ENCODE measurements at regions not wholly inside any gene's neighbourhood (a gene's known extent, or its start where the extent isn't known, plus 50 kb on each side); places are given as distances from the start of the nearest gene placed in this dataset.
A peak's percentile ranks its signal among the peaks of the same experiment; 100 is the strongest.
"Not testable (repeated sequence)": the region's sequence is repeated elsewhere in the genome, so short reads cannot be mapped to it uniquely, and the experiment has no call there.

- H3K4me1 ChIP-seq (ENCODE audit: control insufficient read depth, insufficient read depth, low read length), result no peaks in the 10 kb centered on the region
- POLR2A ChIA-PET, result interaction anchor here (0.6 to 2.3 kb wide), 3 partner anchors 17 to 349 kb away, joined by 4 to 19 read pairs (median 5); no protein-coding TSS in a partner anchor
Observed at GRCh38 chr9:97220894-97221477, 86.5 kb upstream of the CCDC180 start.

GRCh38 chr9:97220396-97220795, 87.1 kb upstream of the CCDC180 start:
- H3K36me3 ChIP-seq (ENCODE audit: control insufficient read depth in 2 of 2, insufficient read depth in 1 of 2, low read length in 2 of 2); H3K27ac ChIP-seq (ENCODE audit: extremely low read depth, low read depth, low read length); H3K4me1 ChIP-seq (ENCODE audit: control insufficient read depth, insufficient read depth, low read length); H3K4me3 ChIP-seq (ENCODE audit: low read depth, low read length); POLR2A ChIA-PET; H3K9me3 ChIP-seq (ENCODE audit: control insufficient read depth, insufficient read depth, low read depth, low read length): not testable (repeated sequence)
- CTCF ChIA-PET, result interaction anchor here (0.7 kb wide), 1 partner anchor 1722 kb away, joined by 3 read pairs; no protein-coding TSS in a partner anchor

More at GRCh38 chr9:97220894-97221477, 86.5 kb upstream of the CCDC180 start:
- CTCF ChIA-PET, result interaction anchor here (0.7 to 0.8 kb wide), 2 partner anchors 366 to 1723 kb away, joined by 3 read pairs; partner anchors contain the start of gene ZNF782
- peak overlapping the region; percentile 53; the same call in 1 of the 2 replicates for H3K27ac ChIP-seq (ENCODE audit: extremely low read depth, low read depth, low read length)
- H3K4me3 ChIP-seq (ENCODE audit: low read depth, low read length), result peak overlapping the region; percentile 47
- H3K36me3 ChIP-seq (ENCODE audit: control insufficient read depth in 2 of 2, insufficient read depth in 1 of 2, low read length in 2 of 2), result no peaks in the 10 kb centered on the region
- TF ChIP-seq BCL11B (tag by site-specific recombination; IDR thresholded peaks at IDR 0.05; ENCODE audit: low read depth), result no peak
- no peak for TF ChIP-seq ZNF184 (tag by site-specific recombination; IDR thresholded peaks at IDR 0.05)
- TF ChIP-seq BCL11A (tag by site-specific recombination; IDR thresholded peaks at IDR 0.05; ENCODE audit: low read depth), result no peak
- no peak for TF ChIP-seq ZNF530 (tag by site-specific recombination; IDR thresholded peaks at IDR 0.05; ENCODE audit: low read depth)
- TF ChIP-seq ZNF514 (tag by site-specific recombination; IDR thresholded peaks at IDR 0.05), result no peak
- TF ChIP-seq ZNF18 (tag by site-specific recombination; IDR thresholded peaks at IDR 0.05), result no peak
- TF ChIP-seq ZNF112 (tag by site-specific recombination; IDR thresholded peaks at IDR 0.05), result no peak
- TF ChIP-seq ZNF19 (tag by site-specific recombination; IDR thresholded peaks at IDR 0.05; ENCODE audit: low read depth), result no peak
- no peak for TF ChIP-seq ZNF544 (tag by site-specific recombination; IDR thresholded peaks at IDR 0.05)
- TF ChIP-seq OSR2 (tag by site-specific recombination; IDR thresholded peaks at IDR 0.05), result no peak
- no peak for TF ChIP-seq ZNF704 (tag by site-specific recombination; IDR thresholded peaks at IDR 0.05)
- no peak for TF ChIP-seq ZNF548 (tag by site-specific recombination; IDR thresholded peaks at IDR 0.05)
- no peak for TF ChIP-seq KLF1 (tag by site-specific recombination; IDR thresholded peaks at IDR 0.05)
- TF ChIP-seq ZNF366 (tag by site-specific recombination; conservative IDR thresholded peaks at IDR 0.05), result no peak
- no peak for TF ChIP-seq ZBTB21 (tag by site-specific recombination; IDR thresholded peaks at IDR 0.05)
- no peaks in the 10 kb centered on the region for H3K9me3 ChIP-seq (ENCODE audit: control insufficient read depth, insufficient read depth, low read depth, low read length)

GRCh38 chr9:97219443-97220140, 87.9 kb upstream of the CCDC180 start:
- H3K9me3 ChIP-seq (ENCODE audit: control insufficient read depth, insufficient read depth, low read depth, low read length); CTCF ChIA-PET; H3K4me1 ChIP-seq (ENCODE audit: control insufficient read depth, insufficient read depth, low read length); H3K27ac ChIP-seq (ENCODE audit: extremely low read depth, low read depth, low read length); H3K36me3 ChIP-seq (ENCODE audit: control insufficient read depth in 2 of 2, insufficient read depth in 1 of 2, low read length in 2 of 2); POLR2A ChIA-PET; H3K4me3 ChIP-seq (ENCODE audit: low read depth, low read length): not testable (repeated sequence)

GRCh38 chr9:97215127-97215526, 92.3 kb upstream of the CCDC180 start:
- CTCF ChIA-PET; H3K4me1 ChIP-seq (ENCODE audit: control insufficient read depth, insufficient read depth, low read length); H3K4me3 ChIP-seq (ENCODE audit: low read depth, low read length): not testable (repeated sequence)

GRCh38 chr9:97214556-97214955, 92.9 kb upstream of the CCDC180 start:
- CTCF ChIA-PET; POLR2A ChIA-PET; H3K9me3 ChIP-seq (ENCODE audit: control insufficient read depth, insufficient read depth, low read depth, low read length); H3K4me3 ChIP-seq (ENCODE audit: low read depth, low read length); H3K27ac ChIP-seq (ENCODE audit: extremely low read depth, low read depth, low read length); H3K36me3 ChIP-seq (ENCODE audit: control insufficient read depth in 2 of 2, insufficient read depth in 1 of 2, low read length in 2 of 2); H3K4me1 ChIP-seq (ENCODE audit: control insufficient read depth, insufficient read depth, low read length): not testable (repeated sequence)

More at GRCh38 chr9:97215127-97215526, 92.3 kb upstream of the CCDC180 start:
- H3K9me3 ChIP-seq (ENCODE audit: control insufficient read depth, insufficient read depth, low read depth, low read length); POLR2A ChIA-PET; H3K27ac ChIP-seq (ENCODE audit: extremely low read depth, low read depth, low read length); H3K36me3 ChIP-seq (ENCODE audit: control insufficient read depth in 2 of 2, insufficient read depth in 1 of 2, low read length in 2 of 2): not testable (repeated sequence)

- CTCF ChIA-PET; H3K9me3 ChIP-seq (ENCODE audit: control insufficient read depth, insufficient read depth, low read depth, low read length): not testable (repeated sequence)
Observed at GRCh38 chr9:97199683-97200082, 107.8 kb upstream of the CCDC180 start.

GRCh38 chr9:97193767-97194166, 113.7 kb upstream of the CCDC180 start:
- H3K4me1 ChIP-seq (ENCODE audit: control insufficient read depth, insufficient read depth, low read length); H3K4me3 ChIP-seq (ENCODE audit: low read depth, low read length); H3K9me3 ChIP-seq (ENCODE audit: control insufficient read depth, insufficient read depth, low read depth, low read length); POLR2A ChIA-PET; H3K27ac ChIP-seq (ENCODE audit: extremely low read depth, low read depth, low read length); CTCF ChIA-PET; H3K36me3 ChIP-seq (ENCODE audit: control insufficient read depth in 2 of 2, insufficient read depth in 1 of 2, low read length in 2 of 2): not testable (repeated sequence)

More at GRCh38 chr9:97199683-97200082, 107.8 kb upstream of the CCDC180 start:
- H3K4me1 ChIP-seq (ENCODE audit: control insufficient read depth, insufficient read depth, low read length); H3K27ac ChIP-seq (ENCODE audit: extremely low read depth, low read depth, low read length); POLR2A ChIA-PET; H3K4me3 ChIP-seq (ENCODE audit: low read depth, low read length); H3K36me3 ChIP-seq (ENCODE audit: control insufficient read depth in 2 of 2, insufficient read depth in 1 of 2, low read length in 2 of 2): not testable (repeated sequence)
